OCI-LY3 (cell line): ENCODE measurements at regions not wholly inside any gene's neighbourhood (a gene's known extent, or its start where the extent isn't known, plus 50 kb on each side); places are given as distances from the start of the nearest gene placed in this dataset.

Experiments used
- EZH2phosphoT487 ChIP-seq: fragments of 200-600 bp; shearing (Covaris generic); IDR thresholded peaks from 2 replicates; pipeline ENCODE4 v1.6.1; 2018; ENCODE audit warnings: antibody characterized with exemption, mixed run types, low read depth
- TF ChIP-seq, protein P1 (sequence below): fragments of 200-600, 300-600 bp; sonication (generic); IDR thresholded peaks from 2 replicates; pipeline ENCODE4 v1.5.1; 2014; ENCODE audit warnings: antibody characterized with exemption, low read length, low read depth

DNA sequence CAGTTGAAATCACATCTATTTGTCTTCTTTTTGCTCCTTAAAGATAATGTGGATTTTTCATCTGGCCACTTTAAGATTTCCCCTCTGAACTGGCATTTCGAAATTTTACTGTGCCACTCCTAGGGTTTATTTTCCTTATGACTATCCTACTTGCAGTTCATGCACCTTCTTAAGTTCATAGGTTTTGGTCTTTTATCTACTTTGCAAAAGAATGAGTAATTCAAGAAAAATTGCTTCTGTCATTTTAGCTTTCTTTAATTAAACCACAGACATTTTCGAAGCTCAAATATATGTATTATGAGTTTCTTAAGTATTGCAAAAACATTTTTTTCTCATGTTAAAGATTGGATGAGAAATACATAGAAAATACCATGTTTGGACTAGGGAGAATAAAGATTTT lies 1244.8 kb upstream of the TMPRSS15 start:
- TF ChIP-seq, protein P1, sequence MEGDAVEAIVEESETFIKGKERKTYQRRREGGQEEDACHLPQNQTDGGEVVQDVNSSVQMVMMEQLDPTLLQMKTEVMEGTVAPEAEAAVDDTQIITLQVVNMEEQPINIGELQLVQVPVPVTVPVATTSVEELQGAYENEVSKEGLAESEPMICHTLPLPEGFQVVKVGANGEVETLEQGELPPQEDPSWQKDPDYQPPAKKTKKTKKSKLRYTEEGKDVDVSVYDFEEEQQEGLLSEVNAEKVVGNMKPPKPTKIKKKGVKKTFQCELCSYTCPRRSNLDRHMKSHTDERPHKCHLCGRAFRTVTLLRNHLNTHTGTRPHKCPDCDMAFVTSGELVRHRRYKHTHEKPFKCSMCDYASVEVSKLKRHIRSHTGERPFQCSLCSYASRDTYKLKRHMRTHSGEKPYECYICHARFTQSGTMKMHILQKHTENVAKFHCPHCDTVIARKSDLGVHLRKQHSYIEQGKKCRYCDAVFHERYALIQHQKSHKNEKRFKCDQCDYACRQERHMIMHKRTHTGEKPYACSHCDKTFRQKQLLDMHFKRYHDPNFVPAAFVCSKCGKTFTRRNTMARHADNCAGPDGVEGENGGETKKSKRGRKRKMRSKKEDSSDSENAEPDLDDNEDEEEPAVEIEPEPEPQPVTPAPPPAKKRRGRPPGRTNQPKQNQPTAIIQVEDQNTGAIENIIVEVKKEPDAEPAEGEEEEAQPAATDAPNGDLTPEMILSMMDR, result no peak
- no peak for TF ChIP-seq EZH2phosphoT487
